ENCODE measurements at regions not wholly inside any gene's neighbourhood (a gene's known extent, or its start where the extent isn't known, plus 50 kb on each side); places are given as distances from the start of the nearest gene placed in this dataset.
"Not testable (repeated sequence)": the region's sequence is repeated elsewhere in the genome, so short reads cannot be mapped to it uniquely, and the experiment has no call there.

DNA sequence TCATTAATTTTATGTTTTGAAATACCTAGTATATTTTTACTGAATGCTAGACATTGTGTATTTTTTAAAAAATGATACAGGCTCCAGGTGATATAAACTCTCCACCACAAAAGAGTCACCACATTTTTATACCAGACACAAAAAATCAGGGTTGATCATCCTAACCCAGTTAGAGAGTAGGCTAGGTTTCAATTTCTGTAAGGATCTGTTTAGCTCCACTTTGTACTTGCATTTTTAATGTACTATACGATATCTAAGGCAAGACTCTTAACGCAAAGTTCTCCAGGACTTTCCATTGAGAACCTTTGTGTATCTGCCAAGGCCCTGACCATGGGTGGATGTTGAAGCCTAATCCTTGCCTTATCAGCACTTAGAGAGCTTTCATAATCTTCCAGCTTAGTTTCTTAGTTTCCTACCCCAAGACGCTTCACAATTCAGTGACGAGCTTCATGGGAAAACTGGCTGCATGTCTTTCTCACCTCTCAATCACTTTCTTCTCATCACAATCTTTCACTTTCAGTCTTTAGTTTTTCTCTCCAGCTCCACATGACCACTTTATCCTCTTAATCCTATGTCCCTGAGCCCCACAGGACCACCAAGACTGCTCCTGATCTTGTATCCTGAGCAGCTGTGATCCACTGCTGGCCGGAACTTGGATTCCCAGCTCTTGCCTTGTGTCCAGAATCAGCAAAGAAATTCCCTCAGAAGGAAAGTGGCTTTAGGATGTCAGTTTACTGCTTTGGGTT, 635.8 kb downstream of the RNF144A start:
- ATAC-seq (no peak), DNase-seq (no peak)
- Mint-ChIP-seq H3K9me3 (peaks cover 0 to 2% (median 0%) of the 10 kb centered on the region in 9 donors), H3K27ac (peak overlapping the region in 8 of 10 donors; percentile 0 to 72 (median 28)), H3K4me3 (peak overlapping the region; percentile 1 to 69 (median 30)), H3K27me3 (no peaks in the 10 kb centered on the region), H3K36me3 (peaks cover 0 to 6% (median 0%) of the 10 kb centered on the region in 3 donors), H3K4me1 (peaks cover 13 to 40% (median 16%) of the 10 kb centered on the region in 4 donors)
- POLR2A ChIA-PET = interaction anchor here (1.7 to 1.8 kb wide), 2 partner anchors 14 to 15 kb away, joined by 3 to 5 read pairs; no protein-coding TSS in a partner anchor

- DNase-seq (no peak), ATAC-seq (no peak)
- POLR2A ChIA-PET = interaction anchor here (1.1 kb wide), 1 partner anchor 10 kb away, joined by 3 read pairs; no protein-coding TSS in a partner anchor
- peaks cover 0 to 2% (median 0%) of the 10 kb centered on the region in 9 donors for H3K9me3 Mint-ChIP-seq
- H3K4me3 Mint-ChIP-seq = no peak overlapping the region
- H3K36me3 Mint-ChIP-seq = peaks cover 0 to 6% (median under 1%) of the 10 kb centered on the region in 3 donors
- peaks cover 13 to 33% (median 19%) of the 10 kb centered on the region in 4 donors for H3K4me1 Mint-ChIP-seq
- H3K27me3 Mint-ChIP-seq = no peaks in the 10 kb centered on the region
- no peak overlapping the region for H3K27ac Mint-ChIP-seq
Observed at GRCh38 chr2:7555260-7555659, 638.0 kb downstream of the RNF144A start.

DNA sequence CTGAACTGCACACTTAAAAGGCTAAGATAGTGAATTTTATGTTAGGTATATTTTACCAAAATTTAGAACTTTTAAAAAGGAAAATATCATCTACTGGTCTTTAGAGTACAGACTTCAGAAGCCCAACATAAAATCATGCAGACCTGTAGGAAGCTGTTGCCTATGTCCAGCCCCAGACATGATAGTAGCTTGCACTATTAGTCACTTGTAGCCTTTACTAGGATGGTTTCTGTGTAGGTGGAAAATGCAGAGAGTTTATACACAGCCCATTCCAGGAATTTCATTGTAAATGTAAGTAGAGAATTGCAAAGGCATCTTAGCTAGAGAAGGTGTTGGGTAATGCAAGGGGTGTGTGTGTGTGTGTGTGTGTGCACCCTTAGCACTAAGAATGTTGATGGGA, 640.2 kb downstream of the RNF144A start:
- POLR2A ChIA-PET = interaction anchor here (1.7 kb wide), 1 partner anchor 10 kb away, joined by 6 read pairs; no protein-coding TSS in a partner anchor
- DNase-seq = no peak
- H3K27ac Mint-ChIP-seq = peak overlapping the region in 1 of 10 donors; percentile 27
- H3K36me3 Mint-ChIP-seq = peaks cover 0 to 6% (median 2%) of the 10 kb centered on the region in 3 donors
- H3K4me1 Mint-ChIP-seq = peaks cover 13 to 39% (median 20%) of the 10 kb centered on the region in 4 donors
- no peak for ATAC-seq
- H3K4me3 Mint-ChIP-seq = no peak overlapping the region
- peaks cover 0 to 5% (median 3%) of the 10 kb centered on the region in 9 donors for H3K9me3 Mint-ChIP-seq
- H3K27me3 Mint-ChIP-seq = no peaks in the 10 kb centered on the region

GRCh38 chr2:7559791-7560190, 642.6 kb downstream of the RNF144A start:
- Mint-ChIP-seq H3K36me3 (peaks cover 0 to 6% (median 5%) of the 10 kb centered on the region in 3 donors), H3K4me1 (peaks cover 4 to 28% (median 14%) of the 10 kb centered on the region in 4 donors), H3K9me3 (peaks cover 0 to 12% (median 5%) of the 10 kb centered on the region in 9 donors), H3K4me3 (no peak overlapping the region), H3K27ac (peak overlapping the region in 1 of 10 donors; percentile 23), H3K27me3 (no peaks in the 10 kb centered on the region)
- DNase-seq (no peak), ATAC-seq (no peak)
- POLR2A ChIA-PET = no interaction called here

DNA sequence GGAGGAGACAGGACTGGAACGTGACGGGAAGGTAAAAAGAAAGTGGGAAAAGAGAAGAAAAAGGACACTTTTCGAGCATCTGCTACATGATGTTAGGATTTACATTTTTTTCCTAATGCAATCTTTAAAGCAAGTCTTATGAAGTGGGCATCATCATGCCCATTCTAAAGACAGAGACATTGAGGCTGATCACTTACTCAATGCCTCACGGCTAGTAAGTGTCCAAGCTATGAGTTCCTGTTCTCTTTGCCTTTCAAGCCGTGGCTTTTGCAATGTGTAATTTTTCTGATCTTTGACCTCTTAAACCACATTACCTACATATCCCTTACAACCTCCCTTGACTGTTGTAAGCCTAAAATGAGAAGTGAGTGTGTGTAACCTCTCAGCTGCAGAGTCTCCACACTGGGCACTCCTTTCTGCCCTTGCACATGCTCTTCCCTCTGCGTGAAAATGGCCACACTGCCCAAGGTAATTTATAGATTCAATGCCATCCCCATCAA, 649.2 kb downstream of the RNF144A start:
- no peak for ATAC-seq
- DNase-seq = no peak
- peaks cover 0 to 18% (median 7%) of the 10 kb centered on the region in 9 donors for H3K9me3 Mint-ChIP-seq
- peak overlapping the region in 7 of 10 donors; percentile 29 to 75 (median 55) for H3K4me3 Mint-ChIP-seq
- peaks cover 0 to 11% (median 0%) of the 10 kb centered on the region in 3 donors for H3K36me3 Mint-ChIP-seq
- H3K27me3 Mint-ChIP-seq = no peaks in the 10 kb centered on the region
- POLR2A ChIA-PET = interaction anchor here (1.4 to 2.7 kb wide), 11 partner anchors 8 to 1116 kb away, joined by 3 to 42 read pairs (median 11); partner anchors contain the start of gene ID2
- H3K27ac Mint-ChIP-seq = peak overlapping the region; percentile 90 to 99 (median 94)
- H3K4me1 Mint-ChIP-seq = peaks cover 27 to 66% (median 54%) of the 10 kb centered on the region in 4 donors

DNA sequence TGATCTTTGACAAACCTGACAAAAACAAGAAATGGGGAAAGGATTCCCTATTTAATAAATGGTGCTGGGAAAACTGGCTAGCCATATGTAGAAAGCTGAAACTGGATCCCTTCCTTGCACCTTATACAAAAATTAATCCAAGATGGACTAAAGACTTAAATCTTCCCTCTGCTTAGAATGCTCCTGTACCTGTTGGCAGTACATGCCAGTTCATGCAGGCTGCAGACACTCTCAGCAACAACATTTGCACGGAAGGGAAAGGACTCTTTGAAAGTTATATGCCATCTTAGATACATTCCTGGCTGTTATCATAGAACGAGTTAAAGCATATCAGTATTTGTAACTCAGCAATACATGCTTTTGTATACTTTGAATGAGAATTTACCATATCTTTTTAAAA, 649.9 kb downstream of the RNF144A start:
- Mint-ChIP-seq H3K4me1 (peaks cover 31 to 69% (median 59%) of the 10 kb centered on the region in 4 donors), H3K27ac (peak overlapping the region; percentile 90 to 99 (median 94)), H3K4me3 (peak overlapping the region; percentile 13 to 75 (median 66)), H3K9me3 (peaks cover 0 to 16% (median 5%) of the 10 kb centered on the region in 9 donors), H3K36me3 (peaks cover 0 to 10% (median 0%) of the 10 kb centered on the region in 3 donors)
- not testable (repeated sequence) for DNase-seq, H3K27me3 Mint-ChIP-seq
- POLR2A ChIA-PET = interaction anchor here (0.7 to 2.7 kb wide), 30 partner anchors 9 to 1118 kb away, joined by 3 to 42 read pairs (median 6); partner anchors contain the start of gene ID2
- ATAC-seq = peak; percentile 7 to 29

DNA sequence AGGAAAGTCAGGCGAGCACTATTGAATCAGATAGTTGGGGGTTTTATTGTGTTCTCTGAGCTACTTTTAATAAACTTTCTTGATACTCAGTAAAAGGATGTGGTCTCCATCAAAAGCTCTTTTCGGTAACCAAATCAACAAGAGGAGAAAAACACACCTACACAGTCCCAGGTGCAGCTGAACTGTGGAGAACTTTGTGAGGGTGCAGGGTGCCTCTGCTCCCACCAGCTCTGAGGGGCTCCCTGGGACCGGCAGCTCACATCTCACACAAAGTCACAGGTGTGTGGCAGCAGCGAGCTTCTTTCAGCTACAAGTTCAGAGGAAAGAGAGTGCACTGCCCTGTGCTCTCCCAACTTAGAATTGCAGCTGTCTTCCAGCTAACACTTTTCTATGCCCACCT, 650.4 kb downstream of the RNF144A start:
- H3K36me3 Mint-ChIP-seq = peaks cover 0 to 8% (median 0%) of the 10 kb centered on the region in 3 donors

DNA sequence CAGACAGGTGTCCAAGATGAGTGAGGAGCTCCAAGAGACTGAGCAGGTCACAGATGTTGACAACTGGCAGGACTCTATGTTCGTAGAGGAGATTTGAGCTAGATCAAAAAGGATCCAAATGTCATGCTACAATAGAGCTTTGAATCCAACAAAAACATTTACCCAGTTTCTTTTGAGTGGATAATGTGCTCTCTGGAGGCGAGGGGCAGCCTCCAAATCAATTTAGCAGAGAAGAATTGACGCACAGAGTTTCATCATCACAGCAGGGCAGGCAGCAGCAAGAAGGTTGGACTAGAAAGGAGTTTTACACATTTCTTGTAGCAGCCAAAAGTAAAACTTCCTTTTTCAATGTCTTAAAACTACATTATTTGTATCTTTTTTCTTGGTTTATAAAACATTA, 653.0 kb downstream of the RNF144A start:
- peaks cover 0 to 6% (median 0%) of the 10 kb centered on the region in 3 donors for H3K36me3 Mint-ChIP-seq
- H3K4me1 Mint-ChIP-seq = peaks cover 43 to 85% (median 76%) of the 10 kb centered on the region in 4 donors
- H3K9me3 Mint-ChIP-seq = peaks cover 0 to 8% (median 2%) of the 10 kb centered on the region in 9 donors
- peak overlapping the region in 3 of 10 donors; percentile 5 to 40 (median 13) for H3K4me3 Mint-ChIP-seq
- no peaks in the 10 kb centered on the region for H3K27me3 Mint-ChIP-seq
- H3K27ac Mint-ChIP-seq = peak overlapping the region; percentile 61 to 99 (median 90)
- no peak for DNase-seq
- POLR2A ChIA-PET = interaction anchor here (0.6 to 2.7 kb wide), 10 partner anchors 9 to 1115 kb away, joined by 3 to 9 read pairs (median 4); partner anchors contain the start of gene ID2
- ATAC-seq = no peak

More for the DNA sequence above, 650.4 kb downstream of the RNF144A start:
- ATAC-seq (peak; percentile 93 to 94), DNase-seq (peak; percentile 36 to 93 (median 75))
- H3K4me1 Mint-ChIP-seq = peaks cover 34 to 74% (median 64%) of the 10 kb centered on the region in 4 donors
- H3K4me3 Mint-ChIP-seq = peak overlapping the region; percentile 34 to 75 (median 66)
- POLR2A ChIA-PET = interaction anchor here (0.7 to 2.7 kb wide), 30 partner anchors 10 to 1117 kb away, joined by 3 to 42 read pairs (median 6); partner anchors contain the start of gene ID2
- H3K27ac Mint-ChIP-seq = peak overlapping the region; percentile 90 to 99 (median 94)
- H3K27me3 Mint-ChIP-seq = no peaks in the 10 kb centered on the region
- peaks cover 0 to 15% (median 2%) of the 10 kb centered on the region in 9 donors for H3K9me3 Mint-ChIP-seq

- Mint-ChIP-seq H3K36me3 (peaks cover 0 to 2% (median 0%) of the 10 kb centered on the region in 3 donors), H3K27me3 (no peaks in the 10 kb centered on the region), H3K4me1 (peaks cover 39 to 73% (median 66%) of the 10 kb centered on the region in 4 donors), H3K27ac (peak overlapping the region in 9 of 10 donors; percentile 68 to 99 (median 88)), H3K4me3 (peak overlapping the region in 5 of 10 donors; percentile 7 to 52 (median 30)), H3K9me3 (peaks cover 0 to 9% (median 2%) of the 10 kb centered on the region in 9 donors)
- no peak for ATAC-seq
- POLR2A ChIA-PET = interaction anchor here (0.8 to 2.7 kb wide), 4 partner anchors 20 to 1113 kb away, joined by 3 to 8 read pairs (median 3); no protein-coding TSS in a partner anchor
- DNase-seq = no peak
Observed at GRCh38 chr2:7571701-7572100, 654.5 kb downstream of the RNF144A start.

DNA sequence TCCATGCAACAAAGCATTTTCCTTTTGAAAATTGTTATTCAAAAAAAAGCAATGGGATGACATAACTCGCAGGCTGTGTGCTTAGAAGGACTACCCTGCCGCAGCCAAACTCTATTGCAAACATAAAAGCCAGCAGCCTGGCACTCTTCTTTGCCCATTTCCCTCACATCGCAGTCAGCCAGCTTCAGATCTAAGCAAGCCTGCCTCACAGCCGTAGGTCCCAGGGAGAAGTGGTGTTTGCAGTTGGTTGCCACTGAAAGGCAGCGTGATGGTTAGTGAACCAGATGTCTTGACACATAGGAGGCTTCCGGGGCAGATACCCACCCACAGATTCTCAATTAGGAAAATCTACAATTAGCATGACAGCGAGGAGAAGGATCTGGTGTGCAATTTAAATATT, 655.2 kb downstream of the RNF144A start:
- ATAC-seq (peak; percentile 40 to 46), DNase-seq (peak; percentile 8 to 70 (median 45))
- no peaks in the 10 kb centered on the region for H3K27me3 Mint-ChIP-seq
- peak overlapping the region; percentile 1 to 79 (median 64) for H3K4me3 Mint-ChIP-seq
- H3K36me3 Mint-ChIP-seq = peaks cover 0 to 7% (median 3%) of the 10 kb centered on the region in 3 donors
- H3K4me1 Mint-ChIP-seq = peaks cover 34 to 65% (median 58%) of the 10 kb centered on the region in 4 donors
- peaks cover under 1 to 13% (median 4%) of the 10 kb centered on the region in 9 donors for H3K9me3 Mint-ChIP-seq
- POLR2A ChIA-PET = interaction anchor here (0.8 to 1.7 kb wide), 4 partner anchors 57 to 1112 kb away, joined by 3 to 5 read pairs (median 3); partner anchors contain the start of gene ID2
- H3K27ac Mint-ChIP-seq = peak overlapping the region; percentile 34 to 99 (median 90)

GRCh38 chr2:7573166-7573825, 656.1 kb downstream of the RNF144A start:
- Mint-ChIP-seq H3K4me1 (peaks cover 31 to 57% (median 50%) of the 10 kb centered on the region in 4 donors), H3K27me3 (no peaks in the 10 kb centered on the region), H3K27ac (peak overlapping the region in 8 of 10 donors; percentile 53 to 99 (median 90)), H3K36me3 (peaks cover 0 to 16% (median 12%) of the 10 kb centered on the region in 3 donors), H3K9me3 (peaks cover 3 to 22% (median 13%) of the 10 kb centered on the region in 9 donors), H3K4me3 (peak overlapping the region in 3 of 10 donors; percentile 52 to 79 (median 73))
- ATAC-seq (no peak), DNase-seq (no peak)
- POLR2A ChIA-PET = interaction anchor here (1.5 to 1.7 kb wide), 2 partner anchors 146 to 1109 kb away, joined by 3 to 5 read pairs; partner anchors contain the start of gene ID2
